HFF-Myc (cell line): ENCODE measurements at regions not wholly inside any gene's neighbourhood (a gene's known extent, or its start where the extent isn't known, plus 50 kb on each side); places are given as distances from the start of the nearest gene placed in this dataset.

Experiments
- DNase-seq: peaks from one replicate; pipeline ENCODE4 v3.0.0-alpha.2; 2011; ENCODE audit warnings: low read depth; ENCODE audit errors: extremely low read depth
- H3K4me3 ChIP-seq: replicated peaks from 2 replicates; pipeline ENCODE4 v1.5.1; 2011; ENCODE audit warnings: low read depth, mild to moderate bottlenecking, control low read depth, low read length
- TF ChIP-seq, protein P1 (sequence below): IDR thresholded peaks from 2 replicates; pipeline ENCODE4 v1.5.1; 2012; ENCODE audit warnings: mild to moderate bottlenecking, low read depth, low read length, control low read depth; ENCODE audit errors: missing control alignments

DNA sequence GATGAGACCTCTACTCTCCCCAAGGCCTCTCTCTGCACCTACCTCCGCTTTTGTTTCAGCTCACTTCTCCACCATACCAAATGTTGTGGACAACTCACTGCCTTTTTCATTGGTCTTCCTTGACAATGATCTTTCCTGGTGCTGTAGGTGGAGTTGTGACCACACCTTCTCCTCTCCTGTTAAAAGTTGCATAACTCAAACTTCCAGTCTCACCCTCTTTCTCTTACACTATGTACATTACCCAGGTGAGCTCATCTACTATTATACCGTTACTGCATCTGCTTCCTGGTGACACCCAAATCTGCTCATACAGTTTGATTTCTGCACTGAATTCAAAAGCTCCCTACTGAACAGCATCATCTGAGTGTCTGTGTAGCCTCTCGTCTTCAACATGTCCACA, 542.8 kb downstream of the GALC start:
- DNase-seq, result no peak
- TF ChIP-seq, protein P1, sequence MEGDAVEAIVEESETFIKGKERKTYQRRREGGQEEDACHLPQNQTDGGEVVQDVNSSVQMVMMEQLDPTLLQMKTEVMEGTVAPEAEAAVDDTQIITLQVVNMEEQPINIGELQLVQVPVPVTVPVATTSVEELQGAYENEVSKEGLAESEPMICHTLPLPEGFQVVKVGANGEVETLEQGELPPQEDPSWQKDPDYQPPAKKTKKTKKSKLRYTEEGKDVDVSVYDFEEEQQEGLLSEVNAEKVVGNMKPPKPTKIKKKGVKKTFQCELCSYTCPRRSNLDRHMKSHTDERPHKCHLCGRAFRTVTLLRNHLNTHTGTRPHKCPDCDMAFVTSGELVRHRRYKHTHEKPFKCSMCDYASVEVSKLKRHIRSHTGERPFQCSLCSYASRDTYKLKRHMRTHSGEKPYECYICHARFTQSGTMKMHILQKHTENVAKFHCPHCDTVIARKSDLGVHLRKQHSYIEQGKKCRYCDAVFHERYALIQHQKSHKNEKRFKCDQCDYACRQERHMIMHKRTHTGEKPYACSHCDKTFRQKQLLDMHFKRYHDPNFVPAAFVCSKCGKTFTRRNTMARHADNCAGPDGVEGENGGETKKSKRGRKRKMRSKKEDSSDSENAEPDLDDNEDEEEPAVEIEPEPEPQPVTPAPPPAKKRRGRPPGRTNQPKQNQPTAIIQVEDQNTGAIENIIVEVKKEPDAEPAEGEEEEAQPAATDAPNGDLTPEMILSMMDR, result no peak
- no peak overlapping the region for H3K4me3 ChIP-seq

DNA sequence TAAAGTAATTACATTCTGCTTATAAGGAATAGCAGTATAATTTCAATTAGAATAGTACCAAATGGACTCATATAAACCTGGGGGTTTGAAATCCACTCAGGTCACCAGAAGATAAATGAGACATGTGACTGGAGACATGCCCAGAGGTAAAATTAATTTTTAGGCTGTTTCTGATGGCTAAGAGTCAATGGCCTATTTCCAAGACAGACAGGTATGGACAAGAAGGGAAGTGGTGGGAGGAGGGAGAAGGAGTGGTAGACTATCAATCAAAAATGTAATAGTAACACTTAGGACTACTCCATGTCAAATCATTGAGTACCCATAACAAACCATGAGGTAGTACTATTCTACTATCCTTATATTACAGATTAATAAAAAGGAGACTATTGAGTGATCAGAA, 544.0 kb downstream of the GALC start:
- no peak overlapping the region for H3K4me3 ChIP-seq
- TF ChIP-seq, protein P1, result no peak
- DNase-seq, result no peak

DNA sequence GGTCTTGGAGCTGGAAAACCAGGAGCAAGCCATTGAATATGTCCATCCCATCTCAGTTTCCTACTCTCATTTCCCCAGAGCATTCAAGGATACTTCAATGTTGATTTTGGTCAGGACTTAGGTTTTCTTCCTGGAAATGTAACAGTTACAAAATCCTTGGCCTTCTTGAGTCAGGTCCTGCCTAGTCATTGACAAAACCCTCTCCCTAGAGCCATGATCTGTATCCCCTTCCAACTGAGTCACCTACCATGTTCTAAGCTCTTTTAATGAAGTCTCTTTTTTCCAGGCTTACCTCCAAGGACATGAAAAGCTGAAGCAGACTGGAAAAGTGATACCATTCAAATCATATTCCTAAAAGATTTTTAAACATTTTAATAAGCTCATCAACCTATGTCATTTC, 549.2 kb downstream of the GALC start:
- H3K4me3 ChIP-seq, result no peak overlapping the region
- TF ChIP-seq, protein P1, result no peak
- DNase-seq, result no peak

DNA sequence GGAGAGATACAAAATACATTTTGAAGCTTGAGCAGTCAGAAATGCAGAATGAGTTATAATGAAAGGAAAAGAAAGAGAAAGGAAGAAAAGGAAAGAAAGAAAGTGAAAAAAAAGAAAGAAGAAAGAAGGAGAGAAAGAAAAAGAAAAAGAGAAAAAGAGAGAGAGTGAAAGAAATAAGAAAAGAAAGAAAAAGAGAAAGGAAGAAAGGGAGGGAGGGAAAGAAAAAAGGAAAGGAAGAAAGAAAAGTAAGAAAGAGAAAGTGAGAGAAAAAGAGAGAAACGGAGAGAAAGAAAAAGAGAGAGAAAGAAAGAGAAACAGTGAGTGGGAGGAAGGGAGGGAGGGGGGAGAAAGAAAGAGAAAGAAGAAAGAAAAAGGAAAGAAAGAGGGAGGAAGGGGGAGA, 549.9 kb downstream of the GALC start:
- no peak for DNase-seq
- H3K4me3 ChIP-seq, result no peak overlapping the region
- TF ChIP-seq, protein P1, result no peak

DNA sequence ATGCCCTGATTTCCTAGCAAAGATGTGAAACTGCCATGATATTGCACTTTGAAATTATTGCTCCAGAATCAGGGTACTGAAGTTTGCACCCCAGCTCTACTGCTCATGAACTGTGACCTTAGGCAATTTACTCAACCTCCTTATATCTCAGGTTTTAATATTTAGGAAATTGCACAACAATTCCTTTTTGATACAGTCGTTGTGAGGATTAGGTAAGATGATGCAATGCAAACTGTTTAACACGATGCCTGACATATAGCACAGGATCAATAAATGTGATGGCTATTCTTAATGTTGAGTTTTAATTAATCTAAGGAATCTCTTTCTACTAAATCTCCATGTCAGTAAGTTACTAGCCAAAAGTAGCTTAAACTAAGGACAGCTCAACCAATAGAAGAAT, 555.8 kb downstream of the GALC start:
- DNase-seq, result no peak
- H3K4me3 ChIP-seq, result no peak overlapping the region
- TF ChIP-seq, protein P1, result no peak

DNA sequence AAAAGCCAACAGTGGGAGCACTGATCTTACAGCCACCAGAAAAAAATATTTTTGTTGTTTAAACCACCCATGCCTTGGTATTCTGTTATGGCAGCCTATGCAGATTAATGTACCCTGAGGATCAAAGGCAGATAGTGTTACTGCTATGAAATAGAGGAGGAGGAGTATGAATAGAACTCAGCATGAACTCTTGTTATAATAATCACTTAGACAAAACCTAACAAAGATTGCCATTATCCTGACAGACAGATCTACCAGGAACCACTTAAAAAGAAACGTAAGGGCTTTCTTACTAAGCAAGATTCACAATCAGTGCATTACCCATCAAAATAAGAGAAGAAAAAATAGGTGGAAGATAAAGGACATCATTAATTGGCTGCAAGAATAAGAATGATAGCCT, 558.3 kb downstream of the GALC start:
- TF ChIP-seq, protein P1, result no peak
- DNase-seq, result no peak

DNA sequence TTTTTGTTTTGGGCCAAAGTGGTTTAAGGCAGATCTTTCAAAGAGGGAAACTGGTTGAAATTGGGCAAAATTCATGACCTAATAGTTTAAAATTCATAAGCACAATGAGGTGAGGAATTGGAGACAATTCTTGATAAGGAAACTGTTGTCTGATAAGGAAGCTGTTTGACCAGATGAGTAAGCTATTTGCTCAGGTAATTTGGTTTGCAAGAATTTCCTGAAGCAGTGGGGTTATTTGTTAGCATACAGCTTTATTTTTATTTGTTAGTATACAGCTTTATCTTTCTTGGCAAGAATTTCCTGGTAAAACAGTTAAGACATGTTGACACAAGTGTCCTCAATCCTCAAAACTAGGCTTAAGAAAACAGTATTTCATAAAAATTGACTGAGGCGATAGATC, 559.0 kb downstream of the GALC start:
- no peak for DNase-seq
- H3K4me3 ChIP-seq, result no peak overlapping the region
- TF ChIP-seq, protein P1, result no peak

More for the DNA sequence above, 558.3 kb downstream of the GALC start:
- no peak overlapping the region for H3K4me3 ChIP-seq
